ENCODE measurements at regions not wholly inside any gene's neighbourhood (a gene's known extent, or its start where the extent isn't known, plus 50 kb on each side); places are given as distances from the start of the nearest gene placed in this dataset.

DNA sequence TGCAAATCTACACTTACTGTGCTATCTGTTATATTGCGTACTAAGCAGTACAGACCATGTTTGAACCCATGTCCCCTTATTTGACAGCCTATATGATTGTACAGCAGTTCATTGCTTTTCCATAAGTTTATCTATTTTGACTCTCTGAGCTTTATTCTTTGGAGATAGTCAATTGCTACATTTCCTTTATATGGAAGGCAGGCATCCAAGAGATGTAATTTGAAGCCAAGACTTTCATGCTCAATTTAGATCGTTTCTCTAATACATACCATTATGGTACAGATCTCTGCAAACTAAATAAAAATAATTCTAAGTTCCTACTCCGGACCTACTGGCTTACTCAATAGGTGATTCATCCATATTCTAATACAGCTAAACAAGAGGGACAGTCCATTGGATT is 424.8 kb downstream of the TMEM38B start:
- FAIRE-seq (no peak), DNase-seq (ENCODE audit: low read depth, low spot score) (no peak)
- H3K79me2 ChIP-seq (ENCODE audit: control insufficient read depth, insufficient read depth, low read length) = no peaks in the 10 kb centered on the region
- no peaks in the 10 kb centered on the region for H3K9me3 ChIP-seq (ENCODE audit: control insufficient read depth, low read depth, low read length)
- H3K9me1 ChIP-seq (ENCODE audit: control insufficient read depth, extremely low read depth, insufficient read depth, low read length) = no peaks in the 10 kb centered on the region
- H3K4me3 ChIP-seq (ENCODE audit: control insufficient read depth in 2 of 3, extremely low read depth in 1 of 3, insufficient read depth in 2 of 3, low read depth in 1 of 3, low read length in 3 of 3) = no peak overlapping the region
- no peaks in the 10 kb centered on the region for H3K4me1 ChIP-seq (ENCODE audit: control insufficient read depth, extremely low read depth, insufficient read depth, low read length)
- no peak overlapping the region for H3K27ac ChIP-seq (ENCODE audit: control insufficient read depth, insufficient read depth, low read length)
- no peak overlapping the region for H3K4me2 ChIP-seq (ENCODE audit: control insufficient read depth, extremely low read depth, insufficient read depth, low read depth, low read length)
- H2AFZ ChIP-seq (ENCODE audit: control insufficient read depth, low read length) = no peak overlapping the region
- no peak for TF ChIP-seq EZH2 (IDR thresholded peaks at IDR 0.05; ENCODE audit: low read length)
- TF ChIP-seq, protein P1, sequence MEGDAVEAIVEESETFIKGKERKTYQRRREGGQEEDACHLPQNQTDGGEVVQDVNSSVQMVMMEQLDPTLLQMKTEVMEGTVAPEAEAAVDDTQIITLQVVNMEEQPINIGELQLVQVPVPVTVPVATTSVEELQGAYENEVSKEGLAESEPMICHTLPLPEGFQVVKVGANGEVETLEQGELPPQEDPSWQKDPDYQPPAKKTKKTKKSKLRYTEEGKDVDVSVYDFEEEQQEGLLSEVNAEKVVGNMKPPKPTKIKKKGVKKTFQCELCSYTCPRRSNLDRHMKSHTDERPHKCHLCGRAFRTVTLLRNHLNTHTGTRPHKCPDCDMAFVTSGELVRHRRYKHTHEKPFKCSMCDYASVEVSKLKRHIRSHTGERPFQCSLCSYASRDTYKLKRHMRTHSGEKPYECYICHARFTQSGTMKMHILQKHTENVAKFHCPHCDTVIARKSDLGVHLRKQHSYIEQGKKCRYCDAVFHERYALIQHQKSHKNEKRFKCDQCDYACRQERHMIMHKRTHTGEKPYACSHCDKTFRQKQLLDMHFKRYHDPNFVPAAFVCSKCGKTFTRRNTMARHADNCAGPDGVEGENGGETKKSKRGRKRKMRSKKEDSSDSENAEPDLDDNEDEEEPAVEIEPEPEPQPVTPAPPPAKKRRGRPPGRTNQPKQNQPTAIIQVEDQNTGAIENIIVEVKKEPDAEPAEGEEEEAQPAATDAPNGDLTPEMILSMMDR (optimal IDR thresholded peaks at IDR 0.05 in 1 of 3, IDR thresholded peaks at IDR 0.05 in 1 of 3, conservative IDR thresholded peaks at IDR 0.05 in 1 of 3; ENCODE audit: extremely low read depth in 1 of 3, insufficient read depth in 2 of 3, low read length in 3 of 3) = no peak
- H3K9ac ChIP-seq (ENCODE audit: control insufficient read depth, extremely low read depth, insufficient read depth, low read length) = no peak overlapping the region
- no peaks in the 10 kb centered on the region for H4K20me1 ChIP-seq (ENCODE audit: control insufficient read depth, extremely low read depth, insufficient read depth, low read length)
- no peaks in the 10 kb centered on the region for H3K36me3 ChIP-seq (ENCODE audit: control insufficient read depth in 2 of 2, extremely low read depth in 1 of 2, insufficient read depth in 2 of 2, low read length in 2 of 2)
- H3K27me3 ChIP-seq (ENCODE audit: control insufficient read depth, extremely low read depth, insufficient read depth, low read length) = no peaks in the 10 kb centered on the region
- dilution Hi-C loops (cut with MboI; ENCODE audit: extremely low pct_ligation_motif_present, low sequenced_read_pairs) = no loop called here

DNA sequence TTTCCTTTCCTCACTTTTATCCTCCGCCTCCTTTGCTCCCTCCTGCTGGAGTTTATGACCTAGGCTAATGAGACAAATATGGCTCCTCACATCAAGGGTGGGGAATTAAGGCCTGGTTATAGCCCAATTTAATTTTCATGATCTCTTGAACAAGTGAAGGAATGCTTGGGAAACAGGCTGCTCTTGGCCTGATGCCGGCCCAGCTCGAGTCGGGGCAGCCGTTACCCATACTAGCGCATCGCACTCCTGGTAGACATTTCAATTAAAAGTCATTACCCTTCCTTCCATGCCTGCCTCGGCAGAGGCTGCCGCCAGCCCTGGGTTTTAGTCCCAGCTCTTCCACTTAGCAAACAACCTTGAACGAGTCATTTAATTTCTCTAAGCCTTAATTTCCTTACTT is 425.7 kb downstream of the TMEM38B start:
- no peaks in the 10 kb centered on the region for H3K9me3 ChIP-seq (ENCODE audit: control insufficient read depth, low read depth, low read length)
- H4K20me1 ChIP-seq (ENCODE audit: control insufficient read depth, extremely low read depth, insufficient read depth, low read length) = no peaks in the 10 kb centered on the region
- DNase-seq (ENCODE audit: low read depth, low spot score) (no peak), FAIRE-seq (no peak)
- H3K79me2 ChIP-seq (ENCODE audit: control insufficient read depth, insufficient read depth, low read length) = no peaks in the 10 kb centered on the region
- no peak overlapping the region for H2AFZ ChIP-seq (ENCODE audit: control insufficient read depth, low read length)
- dilution Hi-C loops (cut with MboI; ENCODE audit: extremely low pct_ligation_motif_present, low sequenced_read_pairs) = no loop called here
- no peak overlapping the region for H3K27ac ChIP-seq (ENCODE audit: control insufficient read depth, insufficient read depth, low read length)
- no peaks in the 10 kb centered on the region for H3K27me3 ChIP-seq (ENCODE audit: control insufficient read depth, extremely low read depth, insufficient read depth, low read length)
- H3K9me1 ChIP-seq (ENCODE audit: control insufficient read depth, extremely low read depth, insufficient read depth, low read length) = no peaks in the 10 kb centered on the region
- H3K4me2 ChIP-seq (ENCODE audit: control insufficient read depth, extremely low read depth, insufficient read depth, low read depth, low read length) = no peak overlapping the region
- no peak overlapping the region for H3K9ac ChIP-seq (ENCODE audit: control insufficient read depth, extremely low read depth, insufficient read depth, low read length)
- no peaks in the 10 kb centered on the region for H3K36me3 ChIP-seq (ENCODE audit: control insufficient read depth in 2 of 2, extremely low read depth in 1 of 2, insufficient read depth in 2 of 2, low read length in 2 of 2)
- no peaks in the 10 kb centered on the region for H3K4me1 ChIP-seq (ENCODE audit: control insufficient read depth, extremely low read depth, insufficient read depth, low read length)
- H3K4me3 ChIP-seq (ENCODE audit: control insufficient read depth in 2 of 3, extremely low read depth in 1 of 3, insufficient read depth in 2 of 3, low read depth in 1 of 3, low read length in 3 of 3) = no peak overlapping the region
- TF ChIP-seq, protein P1 (optimal IDR thresholded peaks at IDR 0.05 in 1 of 3, IDR thresholded peaks at IDR 0.05 in 1 of 3, conservative IDR thresholded peaks at IDR 0.05 in 1 of 3; ENCODE audit: extremely low read depth in 1 of 3, insufficient read depth in 2 of 3, low read length in 3 of 3) = no peak
- TF ChIP-seq EZH2 (IDR thresholded peaks at IDR 0.05; ENCODE audit: low read length) = no peak
